HL-60/S4 treated with retinoic acid at 250 ng/mL for 4 days and 3 days (cell line): ENCODE measurements at regions not wholly inside any gene's neighbourhood (a gene's known extent, or its start where the extent isn't known, plus 50 kb on each side); places are given as distances from the start of the nearest gene placed in this dataset.

Experiments
- in situ Hi-C: fragments of 300-500 bp; cut with MboI; formaldehyde crosslinking; loops from 2 replicates; pipeline ENCODE4 v1.7.0; 2022; ENCODE audit warnings: low sequenced_read_pairs

DNA sequence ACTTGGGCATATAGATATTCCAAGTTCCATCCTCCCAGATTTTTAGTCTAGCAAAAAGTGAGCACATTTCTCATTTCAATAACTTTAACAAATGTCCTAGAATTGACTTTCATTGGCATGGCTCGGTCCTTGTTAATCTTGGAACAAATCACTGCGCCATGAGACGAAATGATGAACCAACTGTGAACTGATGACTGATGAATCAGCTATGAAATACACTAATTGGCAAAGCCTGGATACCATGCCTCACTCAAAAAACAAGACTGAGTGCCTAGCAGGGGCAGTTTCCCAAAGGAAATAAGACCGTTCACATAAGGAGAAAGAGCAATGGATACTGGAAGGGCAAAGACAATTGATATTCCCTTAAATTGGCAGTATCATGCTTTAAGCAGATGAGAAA lies 248.6 kb upstream of the VEGFC start:
- in situ Hi-C loops = no loop called here

DNA sequence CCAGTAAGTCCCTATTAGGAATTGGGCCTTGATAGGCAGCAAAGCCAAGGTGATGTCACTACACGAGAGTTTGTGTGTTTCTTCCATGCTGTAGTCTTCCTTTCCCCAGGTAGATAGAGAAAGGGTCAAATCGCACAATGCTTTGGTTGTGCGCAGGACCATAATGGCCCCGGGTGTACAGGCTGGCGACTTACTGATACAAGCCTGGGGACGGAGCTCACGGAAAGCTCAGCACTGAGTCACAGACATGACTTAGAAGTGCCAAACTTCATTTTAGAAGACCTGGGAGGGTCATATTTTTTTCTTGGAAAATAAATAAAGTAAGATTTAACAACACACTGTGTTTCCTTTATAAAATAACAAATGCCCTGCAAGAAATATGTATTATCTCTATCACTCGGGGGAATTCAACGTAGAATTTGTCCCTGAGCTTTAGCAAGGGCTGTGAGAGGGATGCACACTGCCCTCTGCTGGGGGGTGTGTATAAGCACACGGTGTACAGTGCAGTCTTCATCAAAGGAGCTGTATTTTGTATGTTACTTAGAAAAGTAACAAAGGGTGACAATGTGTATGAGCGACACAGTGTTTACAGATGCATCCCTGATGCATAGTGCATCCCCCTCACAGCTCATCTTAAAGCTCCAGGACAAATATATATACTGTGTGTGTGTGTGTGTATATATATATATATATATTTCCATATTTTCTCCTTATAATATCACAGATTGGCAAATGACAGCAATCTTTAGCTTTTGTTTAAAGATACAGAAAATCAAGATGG lies 254.5 kb upstream of the VEGFC start:
- in situ Hi-C loops = no loop called here

DNA sequence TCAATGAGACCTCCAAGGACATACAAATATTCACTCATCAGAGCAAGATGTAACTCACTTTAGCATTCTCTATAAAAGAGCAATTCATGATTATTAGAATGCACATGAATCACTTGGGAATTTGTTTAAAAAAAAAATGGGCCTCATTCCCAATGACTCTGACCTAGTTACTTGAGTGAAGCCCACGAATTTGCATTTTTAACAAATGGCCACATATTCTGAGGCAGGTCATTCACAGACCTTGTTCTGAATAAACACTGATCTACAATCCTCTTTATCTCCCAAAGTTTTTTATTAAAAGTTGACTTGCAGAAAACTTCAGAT lies 255.1 kb upstream of the VEGFC start:
- in situ Hi-C loops = no loop called here

DNA sequence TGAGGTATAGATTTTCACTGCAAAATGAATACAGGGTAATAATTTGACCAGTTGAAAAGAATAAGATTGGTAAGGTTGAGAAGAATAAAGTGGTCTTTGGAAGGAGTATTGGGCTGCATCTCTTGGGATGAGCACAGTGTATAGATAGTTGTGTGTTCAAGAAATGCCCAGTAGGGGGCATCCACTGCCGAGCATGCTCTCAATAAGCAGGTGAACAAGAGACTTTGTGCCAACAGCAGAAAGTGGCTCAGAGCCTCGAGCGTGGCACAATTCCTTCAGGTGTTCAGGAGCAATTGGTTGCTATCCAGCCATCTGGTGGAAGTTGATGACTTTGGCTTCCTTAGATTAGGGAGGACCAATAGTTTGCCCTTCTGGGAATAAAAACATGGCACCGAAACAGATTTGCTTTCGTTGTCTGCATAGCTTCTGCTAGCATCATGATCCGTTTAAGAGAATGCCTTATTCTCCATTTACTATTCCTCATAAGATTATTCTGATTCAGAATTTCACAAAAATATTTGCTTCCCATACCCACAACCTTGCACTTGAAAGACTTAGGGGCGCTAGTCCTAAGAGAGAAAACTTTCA lies 258.1 kb upstream of the NEIL3 start:
- in situ Hi-C loops = no loop called here

- in situ Hi-C loops = no loop called here
Measured at GRCh38 chr4:177052211-177052934, 257.3 kb upstream of the NEIL3 start.

- in situ Hi-C loops = no loop called here
Measured at GRCh38 chr4:177057186-177057585, 252.5 kb upstream of the NEIL3 start.

GRCh38 chr4:177064116-177064515 lies 245.6 kb upstream of the NEIL3 start:
- in situ Hi-C loops = no loop called here

DNA sequence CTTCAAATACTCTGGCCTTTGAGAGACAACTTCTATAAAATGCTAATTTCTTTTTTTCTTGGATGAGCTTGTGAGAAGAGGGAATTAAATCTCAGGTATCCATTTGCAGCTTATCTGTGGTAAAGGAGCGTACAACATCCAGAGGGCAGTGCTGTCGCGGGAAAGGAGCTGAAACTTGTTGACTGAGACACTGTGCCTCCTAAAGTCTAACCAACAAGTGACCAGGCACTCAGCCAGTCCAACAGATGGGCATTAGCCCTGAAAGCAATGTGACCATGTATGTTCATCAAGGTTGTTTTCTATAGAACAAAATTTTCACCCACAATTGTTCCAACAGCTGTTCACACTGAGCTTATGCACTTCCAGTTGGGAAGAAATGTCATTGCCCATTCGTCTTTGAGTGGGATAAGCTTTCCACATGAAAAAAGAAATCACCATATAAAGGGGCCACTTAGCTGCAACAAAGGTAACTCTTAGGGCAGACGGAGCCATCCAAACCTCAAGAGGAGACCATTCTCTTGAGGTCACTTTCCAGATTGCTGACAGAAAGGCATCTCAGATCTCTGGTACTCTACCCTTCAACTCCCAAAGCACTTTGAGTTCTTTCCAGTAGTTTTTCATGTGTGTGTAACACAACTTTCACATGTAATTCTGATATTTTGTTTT lies 244.8 kb upstream of the NEIL3 start:
- in situ Hi-C loops = no loop called here

- in situ Hi-C loops = no loop called here
Measured at GRCh38 chr4:177066746-177067145, 242.9 kb upstream of the NEIL3 start.

GRCh38 chr4:177070533-177071058 lies 239.1 kb upstream of the NEIL3 start:
- in situ Hi-C loops = no loop called here

GRCh38 chr4:177077095-177077971 lies 232.3 kb upstream of the NEIL3 start:
- in situ Hi-C loops = no loop called here

- in situ Hi-C loops = no loop called here
Measured at GRCh38 chr4:177079327-177079726, 230.3 kb upstream of the NEIL3 start.

- in situ Hi-C loops = no loop called here
Measured at GRCh38 chr4:177080388-177080787, 229.3 kb upstream of the NEIL3 start.

DNA sequence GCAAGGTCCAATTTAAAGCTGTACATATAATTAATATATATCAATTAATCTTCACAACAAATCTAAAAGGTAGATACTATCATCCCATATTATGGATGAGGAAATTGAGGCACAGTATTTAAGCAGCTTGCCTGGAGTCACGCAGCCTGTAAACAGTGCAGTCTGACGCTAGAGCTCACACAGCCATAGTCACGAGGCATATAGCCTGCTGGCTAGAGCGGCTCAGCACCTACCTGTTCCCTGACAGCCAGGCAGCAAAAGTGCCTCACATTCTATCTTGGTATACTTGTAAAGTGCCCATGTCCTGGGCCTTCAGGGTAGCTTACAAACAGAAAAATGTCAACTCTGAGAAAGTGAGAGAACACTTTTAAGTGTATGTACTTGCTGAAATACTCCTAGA lies 222.6 kb upstream of the NEIL3 start:
- in situ Hi-C loops = no loop called here

GRCh38 chr4:177087499-177087898 lies 222.2 kb upstream of the NEIL3 start:
- in situ Hi-C loops = no loop called here

GRCh38 chr4:177091515-177091914 lies 218.2 kb upstream of the NEIL3 start:
- in situ Hi-C loops = no loop called here

- in situ Hi-C loops = no loop called here
Measured at GRCh38 chr4:177092807-177093206, 216.9 kb upstream of the NEIL3 start.

GRCh38 chr4:177093964-177094363 lies 215.7 kb upstream of the NEIL3 start:
- in situ Hi-C loops = no loop called here

- in situ Hi-C loops = no loop called here
Measured at GRCh38 chr4:177097291-177097690, 212.4 kb upstream of the NEIL3 start.

DNA sequence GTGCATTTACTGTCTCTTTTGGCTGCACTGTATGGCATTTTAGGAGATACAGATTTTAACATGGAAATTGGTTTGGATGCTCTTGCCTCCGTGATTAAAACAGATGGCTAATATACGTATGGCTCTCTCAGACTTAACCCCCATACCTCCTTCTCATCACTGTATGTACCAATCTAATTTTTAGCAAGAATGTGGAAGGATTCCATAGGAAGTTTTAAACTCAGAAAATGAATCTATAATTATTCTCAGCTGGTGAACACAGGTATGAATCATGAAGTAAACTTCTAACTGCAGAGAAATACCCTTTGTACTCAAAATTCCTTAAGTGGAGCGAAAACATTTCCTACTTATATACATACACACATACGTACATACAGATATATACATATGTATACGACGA lies 210.5 kb upstream of the NEIL3 start:
- in situ Hi-C loops = no loop called here
